Activated CD4-positive, alpha-beta T cell treated with anti-CD3 and anti-CD28 coated beads, Interleukin-2, Interleukin-4, amounts not matched to agents 100 ng/mL and 50 ng/mL, durations not matched to agents 16 hours and 8 hours (primary cell): ENCODE measurements at regions not wholly inside any gene's neighbourhood (a gene's known extent, or its start where the extent isn't known, plus 50 kb on each side); places are given as distances from the start of the nearest gene placed in this dataset.
"Not testable (repeated sequence)": the region's sequence is repeated elsewhere in the genome, so short reads cannot be mapped to it uniquely, and the experiment has no call there.

ENCODE experiments used
- DNase-seq: peaks from one replicate; pipeline ENCODE4 v3.0.0-alpha.2; 2020; ENCODE audit warnings: low spot score

- DNase-seq: no peak
Measured at GRCh38 chr17:62322313-62322712, 58.0 kb upstream of the EFCAB3 start.

- DNase-seq: no peak
Measured at GRCh38 chr17:62321451-62321850, 58.9 kb upstream of the EFCAB3 start.

GRCh38 chr17:62319846-62320245 is 60.5 kb upstream of the EFCAB3 start:
- no peak for DNase-seq

- DNase-seq: no peak
Measured at GRCh38 chr17:62309396-62309795, 71.0 kb upstream of the EFCAB3 start.

- no peak for DNase-seq
Measured at GRCh38 chr17:62307196-62307595, 73.2 kb upstream of the EFCAB3 start.

GRCh38 chr17:62303476-62303875 is 76.9 kb upstream of the EFCAB3 start:
- DNase-seq: no peak

GRCh38 chr17:62300697-62301096 is 79.7 kb upstream of the EFCAB3 start:
- no peak for DNase-seq

GRCh38 chr17:62275290-62275689 is 105.1 kb upstream of the EFCAB3 start:
- DNase-seq: not testable (repeated sequence)

- not testable (repeated sequence) for DNase-seq
Measured at GRCh38 chr17:62268361-62268760, 112.0 kb upstream of the EFCAB3 start.

- not testable (repeated sequence) for DNase-seq
Measured at GRCh38 chr17:62264974-62265373, 115.4 kb upstream of the EFCAB3 start.

GRCh38 chr17:62255791-62256190 is 124.6 kb upstream of the EFCAB3 start:
- not testable (repeated sequence) for DNase-seq

- DNase-seq: not testable (repeated sequence)
Measured at GRCh38 chr17:62242076-62242475, 138.3 kb upstream of the EFCAB3 start.

GRCh38 chr17:62239569-62239968 is 140.8 kb upstream of the EFCAB3 start:
- not testable (repeated sequence) for DNase-seq

- not testable (repeated sequence) for DNase-seq
Measured at GRCh38 chr17:62238551-62239338, 141.6 kb upstream of the EFCAB3 start.

GRCh38 chr17:62233822-62234481 is 146.4 kb upstream of the EFCAB3 start:
- DNase-seq: not testable (repeated sequence)

- not testable (repeated sequence) for DNase-seq
Measured at GRCh38 chr17:62231293-62231692, 149.1 kb upstream of the EFCAB3 start.

GRCh38 chr17:62226610-62227240 is 153.6 kb upstream of the EFCAB3 start:
- DNase-seq: peak; percentile 9

- DNase-seq: not testable (repeated sequence)
Measured at GRCh38 chr17:62223585-62223984, 156.8 kb upstream of the EFCAB3 start.

GRCh38 chr17:62219221-62219899 is 154.3 kb upstream of the MED13 start:
- no peak for DNase-seq

- no peak for DNase-seq
Measured at GRCh38 chr17:62216847-62217246, 151.8 kb upstream of the MED13 start.

GRCh38 chr17:62215891-62216290 is 150.8 kb upstream of the MED13 start:
- not testable (repeated sequence) for DNase-seq

- DNase-seq: no peak
Measured at GRCh38 chr17:62206550-62206949, 141.5 kb upstream of the MED13 start.
